HG02981 (cell line): ENCODE measurements at regions not wholly inside any gene's neighbourhood (a gene's known extent, or its start where the extent isn't known, plus 50 kb on each side); places are given as distances from the start of the nearest gene placed in this dataset.
"Not testable (repeated sequence)": the region's sequence is repeated elsewhere in the genome, so short reads cannot be mapped to it uniquely, and the experiment has no call there.

ENCODE experiments used
- ATAC-seq: cut with Tn5 transposase; IDR thresholded peaks from one replicate; pipeline ENCODE4 v1.9.1; 2021; ENCODE audit warnings: mild to moderate bottlenecking, moderate library complexity; ENCODE audit not compliant: unreplicated experiment

DNA sequence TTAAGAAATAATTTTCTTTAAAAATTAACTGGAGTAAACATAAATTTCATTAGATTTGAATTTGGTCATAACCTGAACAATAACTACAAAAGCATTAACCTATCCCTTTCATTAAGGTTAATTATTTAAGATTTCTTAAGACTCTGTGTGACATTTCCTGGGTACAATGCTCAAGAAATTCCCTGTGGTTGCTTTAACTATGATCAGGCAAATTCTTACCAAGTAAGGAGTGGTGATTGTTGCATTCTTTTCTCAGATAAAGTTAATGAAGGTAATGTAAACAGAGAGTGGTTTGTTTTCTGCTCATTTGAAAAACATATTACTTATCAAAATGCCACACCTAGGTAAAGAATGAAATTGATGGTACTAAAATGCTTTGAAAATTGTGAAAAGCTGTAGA is 114.8 kb upstream of the MIR17HG start:
- ATAC-seq, result no peak

DNA sequence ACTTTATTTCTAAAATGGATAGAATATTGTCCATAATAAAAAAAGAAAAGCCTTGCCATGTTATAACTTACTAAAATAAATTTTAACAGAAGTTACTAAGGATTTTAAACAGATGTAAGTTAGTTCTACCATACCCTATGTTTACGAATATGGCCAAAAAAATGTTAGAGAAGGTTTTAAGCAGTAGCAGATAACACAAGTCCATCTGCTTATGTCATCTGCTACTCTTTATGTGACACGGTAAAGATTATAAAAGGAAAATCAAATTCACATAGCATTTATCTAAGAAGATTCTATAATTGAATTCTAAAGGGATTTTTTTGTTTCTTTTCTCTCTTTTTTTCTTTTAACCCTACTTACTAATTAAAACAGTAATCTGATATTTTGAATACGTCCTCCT is 114.2 kb upstream of the MIR17HG start:
- no peak for ATAC-seq

DNA sequence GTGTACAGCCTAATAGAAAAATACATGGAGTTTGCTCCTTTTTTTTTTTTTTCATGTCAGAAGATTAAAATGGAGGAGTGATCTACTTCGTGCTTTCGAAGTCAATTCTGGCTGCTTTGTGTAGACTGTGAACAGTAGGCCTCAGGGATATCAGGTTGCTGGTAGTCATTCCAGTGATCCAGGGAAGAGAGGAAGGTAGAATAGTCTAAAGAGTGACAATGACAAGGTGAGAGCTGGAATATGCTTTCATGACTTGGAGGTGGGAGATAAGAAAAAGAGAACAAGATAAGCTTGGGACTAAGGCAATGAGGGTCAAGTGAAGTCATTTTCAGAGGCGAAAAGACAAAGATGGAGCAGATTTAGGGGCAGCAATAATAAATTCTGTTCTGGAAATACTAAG is 111.3 kb upstream of the MIR17HG start:
- no peak for ATAC-seq

DNA sequence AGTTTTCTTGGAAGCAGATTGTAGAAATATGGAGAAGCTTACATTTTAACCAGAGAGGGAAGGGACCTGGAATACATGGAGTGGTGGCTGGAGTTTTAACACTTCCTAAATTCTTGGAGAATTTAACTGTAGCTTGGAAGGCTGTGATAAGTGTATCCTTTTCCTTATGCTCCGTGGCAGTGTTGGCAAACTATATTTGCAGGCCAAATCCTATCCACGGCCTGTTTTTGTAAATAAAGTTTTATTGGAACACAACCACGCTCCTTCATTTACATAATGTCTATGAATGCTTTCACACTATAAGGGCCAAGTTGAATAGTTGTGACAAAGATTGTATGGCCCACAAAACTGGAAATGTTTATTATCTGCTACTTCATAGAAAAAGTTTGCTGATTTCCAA is 110.6 kb upstream of the MIR17HG start:
- no peak for ATAC-seq

DNA sequence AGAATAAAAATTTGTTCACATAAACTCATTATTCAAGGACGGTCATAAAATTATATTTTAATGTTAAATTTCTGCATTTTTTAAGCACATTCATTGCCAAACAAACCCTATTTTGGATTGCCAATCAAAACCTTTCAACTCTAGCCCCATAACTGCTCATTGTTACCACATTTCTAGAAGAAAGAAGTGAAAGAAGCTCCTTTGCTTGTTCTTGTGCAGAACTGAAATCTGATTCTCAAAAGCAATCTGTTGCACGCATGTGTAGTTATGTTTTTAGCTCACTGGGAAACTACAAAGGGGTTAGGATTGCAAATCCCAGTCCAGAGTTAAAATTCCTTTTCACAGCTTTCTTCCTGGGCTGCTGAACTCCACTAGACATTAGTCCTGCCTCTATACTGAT is 109.5 kb upstream of the MIR17HG start:
- no peak for ATAC-seq

DNA sequence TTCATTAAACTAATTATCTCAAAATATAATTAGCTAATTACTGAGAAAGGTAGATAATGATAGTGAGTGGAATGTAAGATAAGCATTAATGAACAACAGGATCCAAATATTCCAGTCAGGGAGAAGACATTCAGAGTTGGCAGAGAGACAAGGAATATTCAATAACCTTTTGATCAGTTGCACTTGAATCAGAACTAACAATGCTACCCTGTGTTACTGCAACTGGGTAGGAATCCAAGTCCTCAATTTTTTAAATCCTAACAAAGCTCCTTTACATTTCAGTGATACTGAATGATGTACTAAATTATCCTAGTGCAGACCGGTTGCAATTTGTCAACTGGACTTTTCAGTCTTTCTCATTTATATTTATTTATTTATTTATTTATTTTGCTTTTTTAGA is 107.1 kb upstream of the MIR17HG start:
- ATAC-seq, result no peak

DNA sequence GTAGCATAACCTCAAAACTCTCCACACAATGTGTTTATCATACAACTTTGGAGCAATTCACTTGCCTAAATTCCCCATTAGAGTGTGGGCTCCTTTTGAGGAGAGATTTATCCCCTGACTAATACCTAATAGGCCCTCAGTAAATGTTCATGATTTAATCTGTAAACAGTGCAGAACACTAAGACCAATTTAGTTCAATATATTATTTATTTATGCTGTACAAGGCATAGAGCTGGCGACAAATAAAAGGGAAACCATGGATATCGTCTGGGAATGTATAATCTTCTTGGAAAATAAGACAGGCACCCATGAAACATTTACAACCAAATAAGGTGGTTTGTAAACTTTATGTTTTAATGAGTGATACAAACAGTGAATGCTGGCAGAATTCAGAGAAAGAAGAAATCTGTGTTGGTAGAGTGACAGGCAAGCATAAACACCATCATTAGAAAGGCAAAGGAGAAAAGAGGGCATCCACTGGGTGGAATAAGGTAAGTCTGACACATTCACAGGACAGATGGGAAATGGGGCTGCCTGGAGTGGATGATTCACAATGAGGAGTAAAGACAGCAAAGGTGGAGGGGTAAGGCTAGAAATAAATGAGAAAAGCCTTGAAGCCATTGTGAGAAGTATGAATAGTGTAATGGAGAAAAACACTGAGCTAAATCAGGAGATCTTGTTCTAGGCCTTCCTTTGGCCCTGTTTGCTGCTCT is 106.1 kb upstream of the MIR17HG start:
- no peak for ATAC-seq

DNA sequence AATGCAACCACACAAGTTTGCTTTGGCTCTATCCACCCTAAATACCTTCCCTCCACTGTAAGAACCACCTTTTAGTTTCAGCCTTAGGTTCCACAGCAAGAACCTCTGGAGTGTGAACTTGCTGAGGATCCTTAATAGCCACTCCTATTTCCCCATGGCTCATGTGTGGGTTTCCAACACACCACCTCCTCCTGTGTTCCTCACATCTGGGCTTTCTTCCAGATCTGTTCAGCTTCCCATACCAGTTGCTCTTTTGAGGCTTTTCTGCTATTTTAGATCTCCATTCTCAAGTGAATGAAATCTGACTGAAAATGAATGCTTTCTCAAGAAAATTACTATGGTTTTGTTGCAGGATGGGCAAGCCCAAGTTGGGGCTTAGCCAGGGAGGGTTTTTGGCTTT is 104.8 kb upstream of the MIR17HG start:
- no peak for ATAC-seq

DNA sequence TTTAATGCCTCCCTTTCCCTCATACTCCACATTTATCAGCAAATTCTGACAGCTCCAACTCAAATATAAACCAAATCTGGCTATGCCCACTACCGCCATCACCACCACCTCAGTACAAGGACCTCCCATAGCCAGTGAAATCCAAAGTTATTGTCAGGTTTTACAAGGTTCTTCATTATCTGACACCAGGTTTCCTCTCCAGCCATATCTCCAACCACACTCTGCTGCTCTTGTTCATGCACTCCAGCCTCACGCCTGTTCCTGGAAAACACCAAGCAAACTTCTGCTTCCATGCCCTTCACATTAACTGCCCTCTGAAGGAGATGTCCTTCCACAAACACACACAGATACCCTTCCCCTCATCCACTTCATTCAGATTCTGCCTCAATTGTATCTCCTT is 102.2 kb upstream of the MIR17HG start:
- ATAC-seq, result no peak

DNA sequence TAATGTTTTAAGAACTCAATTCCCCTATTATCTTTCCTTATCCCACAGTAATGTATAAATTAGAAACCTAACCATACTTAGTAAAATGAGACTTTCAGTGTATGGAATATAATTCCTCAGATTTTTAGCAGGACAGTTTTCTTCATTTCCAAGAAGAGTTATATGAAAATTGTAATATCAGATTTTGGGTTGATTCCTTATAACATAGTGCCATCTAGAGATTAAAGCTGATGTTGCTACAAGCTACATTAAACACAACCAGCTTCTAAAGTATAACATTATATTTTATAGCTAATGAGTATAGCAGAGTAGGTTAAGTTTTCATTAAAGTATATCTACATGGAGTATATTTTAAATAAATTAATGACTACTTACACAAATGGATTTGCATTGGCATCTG is 99.7 kb upstream of the MIR17HG start:
- no peak for ATAC-seq

DNA sequence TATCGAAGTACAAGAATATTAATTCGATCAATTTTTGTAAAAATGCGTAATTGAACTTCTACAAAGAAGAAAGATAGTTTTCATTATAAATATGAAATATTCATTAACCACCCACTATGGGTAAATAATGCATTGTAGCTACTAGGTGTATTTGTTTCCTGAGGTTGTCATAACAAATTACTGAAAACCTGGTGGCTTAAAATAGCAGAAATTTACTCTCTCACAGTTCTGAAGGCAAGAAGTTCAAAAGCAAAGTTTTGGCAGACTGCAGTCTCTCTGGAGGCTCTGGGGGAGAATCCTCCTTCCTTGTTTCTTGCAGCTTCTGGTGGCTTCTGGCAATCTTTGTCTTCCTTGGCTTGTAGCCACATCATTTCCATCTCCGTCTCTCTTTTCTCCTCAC is 99.2 kb upstream of the MIR17HG start:
- no peak for ATAC-seq

DNA sequence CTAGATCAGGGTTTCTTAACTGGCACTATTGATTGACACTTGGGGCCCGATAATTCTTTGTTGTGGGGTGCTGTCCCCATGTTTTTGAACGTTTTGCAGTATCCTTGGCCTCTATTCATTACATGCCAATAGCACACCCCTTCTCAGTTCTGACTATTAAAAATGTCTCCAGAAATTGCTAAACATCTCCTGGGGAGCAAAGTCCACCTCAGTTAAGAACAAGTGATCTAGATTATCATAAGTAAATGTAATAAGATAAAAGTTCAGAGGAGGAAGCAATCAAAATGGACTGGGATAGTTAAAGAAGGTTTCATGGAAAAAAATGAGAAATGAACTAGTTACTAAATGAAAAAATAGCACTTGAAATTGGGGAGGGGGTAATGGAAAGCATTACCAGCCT is 98.1 kb upstream of the MIR17HG start:
- no peak for ATAC-seq

DNA sequence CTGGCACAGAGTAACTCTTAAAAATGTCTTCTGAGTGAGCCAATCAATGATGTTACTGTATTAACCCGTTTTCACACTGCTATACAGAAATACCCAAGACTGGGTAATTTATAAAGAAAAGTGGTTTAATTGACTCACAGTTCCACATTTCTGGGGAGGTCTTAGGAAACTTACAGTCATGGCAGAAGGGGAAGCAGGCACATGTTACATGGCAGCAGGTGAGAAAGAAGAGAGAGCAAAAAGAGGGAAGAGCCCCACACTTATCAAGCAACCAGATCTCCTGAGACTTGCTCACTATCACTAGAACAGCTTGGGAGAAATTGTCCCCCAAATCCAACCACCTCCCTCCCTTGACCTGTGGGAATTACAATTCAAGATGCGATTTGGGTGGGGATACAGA is 97.6 kb upstream of the MIR17HG start:
- ATAC-seq, result no peak

DNA sequence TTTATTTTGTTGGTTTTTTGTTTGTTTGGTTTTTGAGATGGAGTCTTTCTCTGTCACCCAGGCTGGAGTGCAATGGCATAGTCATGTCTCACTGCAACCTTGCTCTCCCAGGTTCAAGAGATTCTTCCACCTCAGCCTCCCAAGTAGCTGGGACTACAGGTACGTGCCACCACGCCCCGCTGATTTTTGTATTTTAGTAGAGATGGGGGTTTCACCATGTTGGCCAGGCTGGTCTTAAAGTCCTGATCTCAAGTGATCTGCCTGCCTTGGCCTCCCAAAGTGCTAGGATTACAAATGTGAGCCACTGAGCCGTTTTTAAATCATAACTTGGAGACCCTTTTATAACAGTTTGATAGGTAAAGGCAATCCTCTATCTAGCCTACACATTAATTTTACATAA is 95.9 kb upstream of the MIR17HG start:
- not testable (repeated sequence) for ATAC-seq

DNA sequence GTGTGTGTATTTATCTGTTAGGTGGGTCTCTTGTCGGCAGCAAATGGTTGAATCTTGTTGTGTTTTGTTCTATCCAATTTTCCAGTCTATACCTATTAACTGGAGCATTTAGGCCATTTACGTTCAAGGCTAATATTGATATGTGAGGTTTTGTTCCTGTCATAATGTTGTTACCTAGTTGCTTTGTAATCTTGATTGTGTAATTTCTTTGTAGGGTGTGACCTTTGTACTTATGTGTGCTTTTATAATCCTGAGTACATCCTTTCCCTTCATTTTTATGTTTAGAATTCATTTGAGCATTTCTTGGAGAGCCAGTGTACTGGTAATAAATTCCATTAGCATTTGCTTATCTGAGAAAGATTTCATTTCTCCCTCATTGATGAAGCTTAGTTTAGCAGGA is 83.0 kb upstream of the MIR17HG start:
- no peak for ATAC-seq

DNA sequence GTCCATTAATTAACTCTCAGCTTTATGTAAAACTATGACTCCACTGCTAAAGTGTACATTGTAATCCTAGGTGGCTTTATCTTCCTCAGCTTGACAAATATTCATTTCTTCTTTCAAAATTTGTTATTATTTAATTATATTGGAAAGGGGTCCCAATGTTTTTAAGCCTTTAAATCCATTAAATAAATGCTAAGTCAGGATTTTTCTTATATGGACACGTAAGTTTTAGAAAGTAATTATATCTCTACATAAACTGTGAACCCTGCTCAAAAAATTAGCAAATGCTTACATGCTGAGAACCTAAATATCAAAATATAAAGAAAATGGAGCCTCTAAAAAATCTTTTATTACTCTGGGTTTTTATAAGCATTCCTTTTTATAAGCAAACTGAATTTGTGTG is 78.2 kb upstream of the MIR17HG start:
- ATAC-seq, result no peak

DNA sequence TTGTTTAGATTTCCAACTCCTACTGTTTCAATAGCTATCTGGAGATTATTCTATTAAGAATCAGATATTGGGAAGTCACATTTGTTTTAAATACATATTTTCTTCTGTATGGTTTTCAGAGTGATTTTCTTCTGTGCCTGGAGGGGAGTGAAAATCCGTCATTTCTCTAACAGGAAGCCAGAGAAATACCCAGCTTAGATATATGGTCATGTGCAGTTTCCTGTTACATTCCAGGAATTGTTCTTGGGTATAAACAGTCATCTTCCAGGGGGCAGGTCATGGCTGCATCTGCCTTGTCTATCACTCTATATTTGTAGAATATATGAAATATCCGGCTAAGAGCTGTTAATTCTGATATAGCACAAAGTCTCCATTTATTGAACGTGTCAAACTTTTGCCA is 77.5 kb upstream of the MIR17HG start:
- no peak for ATAC-seq

DNA sequence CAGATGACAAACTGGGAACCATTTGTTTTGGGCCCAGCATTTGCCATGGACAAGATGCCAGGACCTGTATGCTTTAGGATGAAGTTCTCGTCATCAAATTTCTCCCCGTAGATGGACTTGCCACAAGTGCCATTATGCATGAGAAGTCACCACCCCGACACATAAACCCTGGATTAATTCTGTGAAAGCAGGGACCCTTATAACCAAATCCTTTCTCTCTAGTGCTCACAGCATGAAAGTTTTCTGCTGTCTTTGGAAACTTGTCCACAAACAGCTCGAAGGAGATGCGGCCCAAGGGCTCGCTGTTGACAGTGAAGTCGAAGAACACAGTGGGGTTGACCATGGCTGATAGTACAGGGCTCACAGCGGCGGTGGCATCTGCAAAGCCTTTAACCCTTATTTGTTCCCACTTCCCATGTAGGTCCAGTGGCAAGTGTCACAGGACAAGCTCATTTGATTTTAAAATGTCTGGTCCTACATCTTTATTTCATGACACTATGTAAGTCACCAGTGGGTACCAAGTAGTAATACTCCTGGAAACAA is 75.2 kb upstream of the MIR17HG start:
- no peak for ATAC-seq

DNA sequence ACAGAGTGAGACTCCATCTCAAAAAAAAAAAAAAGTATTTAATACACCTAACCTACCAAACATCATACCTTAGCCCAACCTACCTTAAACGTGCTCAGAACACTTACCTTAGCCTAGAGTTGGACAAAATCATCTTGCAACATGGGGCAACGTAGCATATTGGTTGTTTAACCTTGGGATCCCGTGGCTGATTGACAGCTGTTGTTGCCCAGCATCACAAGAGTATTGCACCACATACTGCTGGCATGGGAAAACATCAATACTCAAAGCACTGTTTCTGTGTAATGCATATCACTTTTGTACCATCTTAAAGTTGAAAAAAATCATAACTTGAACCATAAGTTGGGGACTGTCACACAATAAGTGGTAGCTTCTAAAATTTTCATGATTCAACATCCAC is 73.8 kb upstream of the MIR17HG start:
- ATAC-seq, result no peak

DNA sequence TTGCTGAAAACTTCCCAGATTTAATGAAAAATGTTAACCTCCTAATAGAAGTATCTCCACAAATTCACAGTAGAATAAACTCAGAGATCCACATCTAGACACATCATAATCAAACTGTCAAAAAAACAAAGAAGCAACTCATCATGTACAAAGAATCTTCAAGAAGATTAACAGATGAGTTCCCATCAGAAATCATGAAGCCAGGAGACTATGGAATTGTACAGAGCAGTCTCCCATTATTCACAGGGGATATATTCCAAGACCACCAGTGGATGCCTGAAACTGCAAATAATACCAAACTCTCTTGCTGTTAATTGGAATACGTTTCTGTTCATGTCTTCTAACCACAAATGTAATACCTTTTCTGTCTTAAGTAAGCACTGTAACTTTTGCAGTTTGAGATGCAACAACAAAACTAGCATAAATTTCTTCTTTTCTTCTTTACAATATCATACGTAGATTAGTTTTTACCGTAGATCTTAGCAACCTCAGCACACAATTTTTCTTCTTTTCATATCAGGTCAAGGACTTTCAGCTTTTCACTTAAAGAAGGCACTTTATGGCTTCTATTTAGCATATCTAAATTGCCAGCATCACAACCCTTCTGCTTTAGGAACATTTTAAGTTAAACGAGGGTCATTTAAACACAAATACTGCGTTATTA is 70.3 kb upstream of the MIR17HG start:
- no peak for ATAC-seq

DNA sequence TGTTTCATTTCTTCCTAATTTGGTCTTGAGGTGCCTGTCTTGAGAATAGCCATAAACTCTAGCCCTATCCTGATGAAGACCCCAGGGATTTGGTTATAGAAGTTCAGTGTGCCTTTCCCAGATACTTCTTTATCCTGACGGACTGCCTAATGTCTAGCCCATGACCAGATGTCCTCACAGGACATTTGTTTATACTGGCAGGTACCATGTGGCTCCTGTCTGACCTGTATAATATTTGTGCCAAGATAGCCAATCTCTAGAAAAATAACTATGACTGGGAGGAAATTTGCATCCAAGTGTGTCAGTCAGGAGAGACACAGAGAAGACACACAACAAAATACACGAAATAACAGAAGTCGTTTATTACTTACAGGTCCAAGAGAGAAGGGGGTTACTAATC is 69.2 kb upstream of the MIR17HG start:
- no peak for ATAC-seq

DNA sequence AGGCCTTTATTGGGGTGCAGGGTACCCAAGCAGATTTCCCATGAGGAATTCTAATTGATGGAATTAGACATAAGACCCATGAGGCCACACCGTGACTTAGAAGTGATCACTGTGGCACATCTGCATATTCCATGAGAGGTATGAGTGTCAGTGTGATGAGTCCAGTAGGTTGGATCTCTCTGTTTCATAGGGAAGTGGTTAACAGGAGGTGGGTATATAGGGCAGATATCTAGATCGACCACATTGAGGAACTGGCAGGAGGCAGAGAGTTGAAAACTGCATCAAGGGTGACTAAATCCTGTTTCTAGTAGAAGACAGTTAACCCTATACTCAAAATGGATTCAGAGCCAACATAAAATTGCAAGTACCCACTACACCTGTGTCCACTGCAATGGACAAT is 68.6 kb upstream of the MIR17HG start:
- ATAC-seq, result no peak

DNA sequence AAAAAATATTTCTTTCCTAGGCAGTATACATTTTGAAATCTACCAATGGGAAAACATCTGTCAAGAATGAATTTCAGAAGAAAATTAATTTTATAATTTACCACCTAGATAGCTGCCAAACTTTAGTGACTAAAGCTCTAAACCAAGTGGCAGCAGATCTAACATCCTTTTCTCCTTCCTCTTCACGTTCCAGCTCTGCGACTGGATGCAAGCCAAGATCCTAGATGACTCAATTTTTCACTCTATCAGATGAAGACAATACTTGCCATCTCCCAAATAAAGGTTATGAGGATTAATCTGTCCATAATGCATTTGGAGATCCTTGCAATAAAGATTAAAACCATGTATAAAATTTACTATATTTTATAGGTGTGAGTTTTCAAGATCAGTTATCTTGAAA is 66.7 kb upstream of the MIR17HG start:
- ATAC-seq, result no peak
